Body of pancreas (tissue), 4 donors: ENCODE measurements at regions not wholly inside any gene's neighbourhood (a gene's known extent, or its start where the extent isn't known, plus 50 kb on each side); places are given as distances from the start of the nearest gene placed in this dataset.

Experiments
- ATAC-seq: fragments of 150-250 bp; one replicate; pipeline ENCODE4 v1.9.1; 2016
- DNase-seq, 4 donors: peaks; one replicate each; pipeline ENCODE4 v3.0.0-alpha.2; 2019
- H3K27ac ChIP-seq, 4 donors: fragments of 200-600 bp; sonication (generic); 1 replicate in 3 of 4; 2 replicates in 1 of 4; pipeline versions ENCODE4 v1.5.1 to v1.6.1; 2016 to 2019; ENCODE audit warnings: mild to moderate bottlenecking in 1 of 4, mixed read lengths in 1 of 4, moderate library complexity in 1 of 4
- H3K27me3 ChIP-seq, 2 donors: fragments of 200-600 bp; sonication (generic); one replicate each; pipeline ENCODE4 v1.6.0; 2016; ENCODE audit warnings: mild to moderate bottlenecking in 1 of 2
- H3K36me3 ChIP-seq, 2 donors: fragments of 200-600 bp; sonication (generic); replicated peaks in 1 of 2; 2 replicates each; pipeline ENCODE4 v1.5.1; 2016; ENCODE audit warnings: low read depth in 2 of 2; ENCODE audit not compliant: insufficient read depth in 1 of 2
- H3K4me1 ChIP-seq: fragments of 200-600 bp; sonication (generic); one replicate; pipeline ENCODE4 v1.6.0; 2016
- H3K4me3 ChIP-seq, 2 donors: fragments of 200-600 bp; sonication (generic); 1 replicate in 1 of 2; 2 replicates in 1 of 2; pipeline ENCODE4 v1.5.1; 2016 to 2019
- H3K9me3 ChIP-seq, 3 donors: fragments of 200-600 bp; sonication (generic); 1 replicate in 2 of 3; 2 replicates in 1 of 3; pipeline ENCODE4 v1.5.1; 2016
- POLR2A ChIP-seq, 3 donors: fragments of 450-650 bp; IDR thresholded peaks; one replicate each; pipeline ENCODE4 v1.6.1; 2016; ENCODE audit warnings: antibody characterized with exemption in 3 of 3, mild to moderate bottlenecking in 2 of 3
- WGBS, 2 donors: methylation state at CpG; one replicate each; pipeline ENCODE4 v1.1.5; 2017; 5-methylcytosine and 5-hydroxymethylcytosine counted together
- intact Hi-C: fragments of 100-400 bp; cut with DNase I; formaldehyde crosslinking; loops from one replicate; pipeline ENCODE4 v1.15.1; 2023
- TF ChIP-seq, protein P1 (sequence below), 7 experiments: fragments of 450-650 bp in 4 of 7; fragments of 200-600 bp in 3 of 7; sonication (generic) in 3 of 7; IDR thresholded peaks; one replicate each; pipeline ENCODE4 v1.5.1; 2016 to 2019; ENCODE audit warnings: antibody characterized with exemption in 7 of 7

DNA sequence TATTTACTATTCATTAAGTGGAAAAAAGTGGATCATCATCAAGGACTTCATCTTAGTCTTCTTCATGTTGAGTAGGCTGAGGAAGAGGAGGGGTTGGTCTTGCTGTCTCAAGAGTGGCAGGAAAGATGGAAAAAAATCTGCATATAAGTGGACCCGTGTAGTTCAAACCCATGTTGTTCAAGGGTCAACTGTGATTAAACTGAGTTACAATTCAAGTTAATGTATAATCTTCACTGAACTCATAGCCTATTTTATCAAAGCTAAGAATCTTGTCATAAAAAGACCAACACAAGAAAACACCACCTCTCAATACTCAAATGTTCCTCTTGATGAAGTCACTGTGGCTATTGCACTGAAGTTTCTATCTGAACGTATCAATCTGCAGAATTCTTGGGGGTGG, 260.2 kb downstream of the FNDC1 start:
- 18 to 22% methylated on average over 2 of the region's 2 CpGs for WGBS, 2 donors
- TF ChIP-seq, protein P1, sequence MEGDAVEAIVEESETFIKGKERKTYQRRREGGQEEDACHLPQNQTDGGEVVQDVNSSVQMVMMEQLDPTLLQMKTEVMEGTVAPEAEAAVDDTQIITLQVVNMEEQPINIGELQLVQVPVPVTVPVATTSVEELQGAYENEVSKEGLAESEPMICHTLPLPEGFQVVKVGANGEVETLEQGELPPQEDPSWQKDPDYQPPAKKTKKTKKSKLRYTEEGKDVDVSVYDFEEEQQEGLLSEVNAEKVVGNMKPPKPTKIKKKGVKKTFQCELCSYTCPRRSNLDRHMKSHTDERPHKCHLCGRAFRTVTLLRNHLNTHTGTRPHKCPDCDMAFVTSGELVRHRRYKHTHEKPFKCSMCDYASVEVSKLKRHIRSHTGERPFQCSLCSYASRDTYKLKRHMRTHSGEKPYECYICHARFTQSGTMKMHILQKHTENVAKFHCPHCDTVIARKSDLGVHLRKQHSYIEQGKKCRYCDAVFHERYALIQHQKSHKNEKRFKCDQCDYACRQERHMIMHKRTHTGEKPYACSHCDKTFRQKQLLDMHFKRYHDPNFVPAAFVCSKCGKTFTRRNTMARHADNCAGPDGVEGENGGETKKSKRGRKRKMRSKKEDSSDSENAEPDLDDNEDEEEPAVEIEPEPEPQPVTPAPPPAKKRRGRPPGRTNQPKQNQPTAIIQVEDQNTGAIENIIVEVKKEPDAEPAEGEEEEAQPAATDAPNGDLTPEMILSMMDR (IDR thresholded peaks at IDR 0.05): no peak
- no peak for TF ChIP-seq POLR2A (IDR thresholded peaks at IDR 0.05)
- Histone ChIP-seq H3K27ac (no peak overlapping the region), H3K4me3 (no peak overlapping the region), H3K9me3 (peaks cover 0 to 16% (median 0%) of the 10 kb centered on the region in 3 donors), H3K36me3 (no peaks in the 10 kb centered on the region), H3K27me3 (no peaks in the 10 kb centered on the region), H3K4me1 (no peaks in the 10 kb centered on the region)
- ATAC-seq (no peak), DNase-seq (no peak)
- intact Hi-C loops: no loop called here

DNA sequence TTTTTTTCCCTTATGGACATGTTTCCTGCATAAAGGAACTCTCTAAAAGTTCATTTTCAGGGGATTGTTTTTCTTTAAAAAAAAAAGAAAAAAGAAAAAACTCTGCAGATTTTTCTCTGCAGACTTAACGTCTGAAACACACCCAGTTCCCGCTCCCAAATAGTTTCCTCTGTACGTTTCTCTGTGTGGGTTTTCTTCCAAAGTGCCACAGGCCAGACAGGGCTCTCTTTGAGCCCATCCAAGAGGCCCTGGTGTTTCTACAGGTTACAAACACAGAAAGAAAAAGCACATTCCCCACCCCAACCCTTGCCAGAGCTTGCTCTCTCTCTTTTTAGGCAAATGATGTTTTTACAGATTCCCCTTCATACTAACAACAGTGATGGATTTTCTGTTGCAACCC, 258.6 kb downstream of the FNDC1 start:
- Histone ChIP-seq H3K4me1 (no peaks in the 10 kb centered on the region), H3K36me3 (no peaks in the 10 kb centered on the region), H3K4me3 (no peak overlapping the region), H3K27ac (no peak overlapping the region), H3K27me3 (no peaks in the 10 kb centered on the region), H3K9me3 (peaks cover 0 to 6% (median 0%) of the 10 kb centered on the region in 3 donors)
- ATAC-seq (no peak), DNase-seq (no peak)
- intact Hi-C loops: no loop called here
- 52 to 56% methylated on average over 3 of the region's 3 CpGs for WGBS, 2 donors
- TF ChIP-seq, protein P1 (IDR thresholded peaks at IDR 0.05): no peak
- no peak for TF ChIP-seq POLR2A (IDR thresholded peaks at IDR 0.05)

DNA sequence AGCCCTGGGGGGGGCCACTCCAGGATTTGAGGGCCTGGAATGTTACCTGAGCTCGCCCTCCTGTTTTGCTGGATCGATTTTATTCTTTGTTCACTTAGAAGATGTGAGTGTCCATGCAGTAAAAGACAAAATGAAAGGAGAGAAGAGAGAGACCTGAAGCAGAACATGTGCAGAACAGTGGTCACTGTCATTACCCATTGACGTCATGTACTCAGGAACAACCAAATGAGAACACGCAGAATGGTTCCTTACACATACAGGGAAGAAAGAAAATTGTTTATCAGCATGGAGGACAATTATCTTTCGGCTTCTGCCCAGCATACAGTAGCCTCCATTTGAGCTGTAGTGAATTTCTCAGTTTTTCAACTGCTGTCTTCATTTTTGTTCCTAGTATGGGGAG, 258.1 kb downstream of the FNDC1 start:
- 54 to 57% methylated on average over 5 of the region's 5 CpGs for WGBS, 2 donors
- DNase-seq: no peak
- no peak overlapping the region for H3K4me3 ChIP-seq
- intact Hi-C loops: no loop called here
- no peak overlapping the region for H3K27ac ChIP-seq
- ATAC-seq: no peak
- H3K4me1 ChIP-seq: no peaks in the 10 kb centered on the region
- no peaks in the 10 kb centered on the region for H3K36me3 ChIP-seq
- no peak for TF ChIP-seq POLR2A (IDR thresholded peaks at IDR 0.05)
- TF ChIP-seq, protein P1 (IDR thresholded peaks at IDR 0.05): no peak
- H3K27me3 ChIP-seq: no peaks in the 10 kb centered on the region
- H3K9me3 ChIP-seq: peaks cover 0 to 6% (median 0%) of the 10 kb centered on the region in 3 donors

DNA sequence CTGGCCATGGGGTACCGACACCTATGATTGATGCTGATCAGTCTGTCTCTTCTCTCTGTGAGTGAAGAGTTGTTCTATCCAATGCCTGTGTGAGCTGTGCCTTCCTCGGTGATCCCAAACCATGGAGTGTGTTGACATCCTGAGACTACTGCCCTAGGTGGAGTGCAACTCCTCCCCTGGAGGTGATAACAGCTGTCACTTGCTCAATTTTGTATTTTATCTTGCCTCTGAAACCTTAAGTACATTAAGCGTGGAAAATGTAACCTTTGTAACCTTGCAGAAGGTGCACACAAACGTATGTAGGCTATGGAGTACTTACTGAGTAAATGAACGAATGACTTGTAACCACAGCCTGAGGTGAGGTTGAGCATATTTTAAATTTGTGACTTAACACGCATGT, 256.2 kb downstream of the FNDC1 start:
- WGBS, 2 donors: 76 to 77% methylated on average over 6 of the region's 6 CpGs
- no peak for DNase-seq
- Histone ChIP-seq H3K4me1 (no peaks in the 10 kb centered on the region), H3K9me3 (no peaks in the 10 kb centered on the region), H3K36me3 (no peaks in the 10 kb centered on the region), H3K27me3 (no peaks in the 10 kb centered on the region), H3K27ac (no peak overlapping the region), H3K4me3 (no peak overlapping the region)
- no peak for ATAC-seq
- TF ChIP-seq, protein P1 (IDR thresholded peaks at IDR 0.05): no peak
- no peak for TF ChIP-seq POLR2A (IDR thresholded peaks at IDR 0.05)
- intact Hi-C loops: no loop called here
